MCF 10A (cell line): ENCODE measurements at regions not wholly inside any gene's neighbourhood (a gene's known extent, or its start where the extent isn't known, plus 50 kb on each side); places are given as distances from the start of the nearest gene placed in this dataset.

Experiments used
- BruUV-seq: library from RNA; stranded (reverse); fragments of 400-500 nt; replicated peaks from 2 replicates; lab custom pipeline; 2021; lab: Mats Ljungman, UMichigan
- CTCF ChIA-PET: fragments of 300-600 bp; sonication (Branson Sonifier 250); formaldehyde crosslinking; extraction: SDS; loops from one replicate; lab custom pipeline; 2021; ENCODE audit warnings: antibody characterized with exemption, inconsistent platforms; lab: Yijun Ruan, JAX
- POLR2A ChIA-PET: fragments of 300-600, 350-650 bp; sonication (Branson Sonifier 250); formaldehyde crosslinking; extraction: SDS; loops from one replicate; lab custom pipeline; 2020; ENCODE audit warnings: antibody characterized with exemption, inconsistent platforms; lab: Yijun Ruan, JAX
- DNase-seq: peaks from one replicate; pipeline ENCODE4 v3.0.0-alpha.2; 2018; ENCODE audit not compliant: unreplicated experiment
- H3K27ac Mint-ChIP-seq: one replicate; pipeline ENCODE4 v1.8.0; 2022; ENCODE audit warnings: mild to moderate bottlenecking, low read depth, mixed read lengths; ENCODE audit not compliant: unreplicated experiment
- H3K27me3 Mint-ChIP-seq: one replicate; pipeline ENCODE4 v1.8.0; 2022; ENCODE audit warnings: mixed read lengths; ENCODE audit not compliant: insufficient read depth, unreplicated experiment
- H3K36me3 Mint-ChIP-seq: one replicate; pipeline ENCODE4 v1.8.0; 2022; ENCODE audit warnings: mild to moderate bottlenecking, moderate library complexity, mixed read lengths; ENCODE audit not compliant: insufficient read depth, unreplicated experiment
- H3K4me1 Mint-ChIP-seq: one replicate; pipeline ENCODE4 v1.8.0; 2022; ENCODE audit warnings: mixed read lengths; ENCODE audit not compliant: insufficient read depth, unreplicated experiment
- H3K4me3 Mint-ChIP-seq: one replicate; pipeline ENCODE4 v1.8.0; 2022; ENCODE audit warnings: mild to moderate bottlenecking, moderate library complexity, mixed read lengths; ENCODE audit not compliant: unreplicated experiment
- H3K9me3 Mint-ChIP-seq: one replicate; pipeline ENCODE4 v1.8.0; 2022; ENCODE audit warnings: mixed read lengths; ENCODE audit not compliant: unreplicated experiment
- intact Hi-C: fragments of 100-400 bp; cut with micrococcal nuclease; formaldehyde crosslinking; loops from 2 replicates; pipeline ENCODE4 v1.14.1; 2022
- TF ChIP-seq, protein P1 (sequence below): fragments of 200-600 bp; IDR thresholded peaks from one replicate; pipeline ENCODE4 v1.8.0; 2022; ENCODE audit warnings: antibody characterized with exemption, mild to moderate bottlenecking; ENCODE audit not compliant: unreplicated experiment

DNA sequence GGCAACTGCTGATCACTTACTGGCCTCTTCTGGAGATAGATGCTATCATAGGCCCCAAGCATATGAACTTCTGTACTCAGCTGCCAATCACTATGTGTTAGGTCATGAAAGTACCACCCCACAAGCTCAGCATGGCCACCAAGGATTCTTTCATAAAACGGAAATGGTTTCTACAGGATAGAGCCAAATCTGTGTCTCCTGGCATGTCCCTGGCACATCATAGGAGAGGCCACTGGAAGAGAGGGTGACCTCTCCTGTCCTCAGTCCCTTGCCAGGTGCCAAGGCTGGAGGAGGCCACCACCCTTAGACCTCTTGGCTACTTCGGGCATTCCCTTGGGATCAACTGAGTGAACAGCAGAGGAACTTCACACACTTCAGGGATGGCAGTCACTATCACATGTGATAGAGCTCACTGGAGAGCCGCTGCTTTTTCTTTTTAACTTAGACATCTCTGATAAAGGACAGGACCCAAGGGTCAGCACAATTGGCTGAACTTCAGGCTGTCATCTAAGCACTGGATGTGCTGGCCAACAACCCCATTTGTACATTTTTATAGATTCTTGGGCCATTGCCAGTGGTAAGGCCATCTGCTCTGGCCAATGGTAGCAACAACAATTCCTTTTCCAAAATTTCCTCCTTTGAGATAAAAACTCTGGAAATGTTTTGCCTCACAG is 425.2 kb downstream of the SQOR start:
- TF ChIP-seq, protein P1, sequence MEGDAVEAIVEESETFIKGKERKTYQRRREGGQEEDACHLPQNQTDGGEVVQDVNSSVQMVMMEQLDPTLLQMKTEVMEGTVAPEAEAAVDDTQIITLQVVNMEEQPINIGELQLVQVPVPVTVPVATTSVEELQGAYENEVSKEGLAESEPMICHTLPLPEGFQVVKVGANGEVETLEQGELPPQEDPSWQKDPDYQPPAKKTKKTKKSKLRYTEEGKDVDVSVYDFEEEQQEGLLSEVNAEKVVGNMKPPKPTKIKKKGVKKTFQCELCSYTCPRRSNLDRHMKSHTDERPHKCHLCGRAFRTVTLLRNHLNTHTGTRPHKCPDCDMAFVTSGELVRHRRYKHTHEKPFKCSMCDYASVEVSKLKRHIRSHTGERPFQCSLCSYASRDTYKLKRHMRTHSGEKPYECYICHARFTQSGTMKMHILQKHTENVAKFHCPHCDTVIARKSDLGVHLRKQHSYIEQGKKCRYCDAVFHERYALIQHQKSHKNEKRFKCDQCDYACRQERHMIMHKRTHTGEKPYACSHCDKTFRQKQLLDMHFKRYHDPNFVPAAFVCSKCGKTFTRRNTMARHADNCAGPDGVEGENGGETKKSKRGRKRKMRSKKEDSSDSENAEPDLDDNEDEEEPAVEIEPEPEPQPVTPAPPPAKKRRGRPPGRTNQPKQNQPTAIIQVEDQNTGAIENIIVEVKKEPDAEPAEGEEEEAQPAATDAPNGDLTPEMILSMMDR = no peak
- H3K27me3 Mint-ChIP-seq = no peaks in the 10 kb centered on the region
- no peak overlapping the region for H3K27ac Mint-ChIP-seq
- no peak overlapping the region for H3K4me3 Mint-ChIP-seq
- no peaks in the 10 kb centered on the region for H3K4me1 Mint-ChIP-seq
- POLR2A ChIA-PET = no interaction called here
- CTCF ChIA-PET = interaction anchor here (0.7 to 1.1 kb wide), 2 partner anchors 15 to 31 kb away, joined by 3 to 4 read pairs; no protein-coding TSS in a partner anchor
- peaks cover 4% of the 10 kb centered on the region for H3K36me3 Mint-ChIP-seq
- no peaks in the 10 kb centered on the region for H3K9me3 Mint-ChIP-seq
- BruUV-seq = no TSS peak
- intact Hi-C loops = no loop called here
- no peak for DNase-seq

DNA sequence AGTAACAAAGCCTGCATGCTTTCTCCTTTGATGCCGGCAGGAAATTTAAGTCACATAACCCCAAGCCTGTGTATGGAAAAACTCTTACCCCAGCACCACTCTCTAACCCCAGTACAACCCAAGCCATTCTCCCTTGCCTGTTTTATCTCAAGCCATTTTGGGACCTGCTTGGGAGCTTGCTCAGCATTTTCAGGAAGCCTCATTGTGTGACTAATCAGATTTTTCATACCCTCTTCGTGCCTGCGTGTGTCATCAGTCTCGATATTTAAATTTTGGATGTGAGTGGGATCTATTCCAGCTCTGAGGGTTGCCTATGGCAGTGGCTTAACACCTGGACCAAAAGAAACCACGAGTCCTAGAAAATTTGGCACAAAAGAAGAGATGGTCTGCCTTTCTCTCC is 426.2 kb downstream of the SQOR start:
- CTCF ChIA-PET = no interaction called here
- H3K9me3 Mint-ChIP-seq = no peaks in the 10 kb centered on the region
- intact Hi-C loops = no loop called here
- no TSS peak for BruUV-seq
- no peaks in the 10 kb centered on the region for H3K27me3 Mint-ChIP-seq
- POLR2A ChIA-PET = no interaction called here
- TF ChIP-seq, protein P1 = no peak
- no peaks in the 10 kb centered on the region for H3K4me1 Mint-ChIP-seq
- H3K36me3 Mint-ChIP-seq = peaks cover 4% of the 10 kb centered on the region
- no peak overlapping the region for H3K27ac Mint-ChIP-seq
- H3K4me3 Mint-ChIP-seq = no peak overlapping the region
- DNase-seq = no peak

DNA sequence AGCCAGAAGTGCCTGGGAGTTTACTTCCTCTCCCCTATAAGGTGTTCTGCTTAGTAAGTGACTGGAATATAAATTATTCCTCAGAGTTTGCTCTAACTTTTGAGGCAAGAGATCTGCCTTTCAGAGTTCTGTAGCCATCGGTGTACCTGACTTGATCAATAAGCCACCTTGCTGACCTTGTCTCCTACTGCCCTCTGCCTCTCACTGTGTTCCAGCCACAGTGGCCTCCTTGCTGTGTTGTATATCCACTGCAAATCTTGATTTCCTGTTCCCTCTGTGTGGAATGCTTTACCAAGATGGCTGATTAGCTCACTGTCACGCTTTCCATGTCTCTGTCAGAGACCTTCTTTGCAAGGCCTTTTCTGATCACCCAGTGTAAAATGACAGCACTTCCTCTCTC is 442.4 kb downstream of the SQOR start:
- H3K9me3 Mint-ChIP-seq = no peaks in the 10 kb centered on the region
- H3K36me3 Mint-ChIP-seq = no peaks in the 10 kb centered on the region
- no peak for DNase-seq
- no peaks in the 10 kb centered on the region for H3K27me3 Mint-ChIP-seq
- H3K27ac Mint-ChIP-seq = no peak overlapping the region
- TF ChIP-seq, protein P1 = no peak
- H3K4me3 Mint-ChIP-seq = no peak overlapping the region
- intact Hi-C loops = no loop called here
- POLR2A ChIA-PET = no interaction called here
- H3K4me1 Mint-ChIP-seq = peaks cover 11% of the 10 kb centered on the region
- BruUV-seq = no TSS peak
- CTCF ChIA-PET = interaction anchor here (0.6 to 1.4 kb wide), 6 partner anchors 14 to 563 kb away, joined by 3 to 7 read pairs (median 3); no protein-coding TSS in a partner anchor

DNA sequence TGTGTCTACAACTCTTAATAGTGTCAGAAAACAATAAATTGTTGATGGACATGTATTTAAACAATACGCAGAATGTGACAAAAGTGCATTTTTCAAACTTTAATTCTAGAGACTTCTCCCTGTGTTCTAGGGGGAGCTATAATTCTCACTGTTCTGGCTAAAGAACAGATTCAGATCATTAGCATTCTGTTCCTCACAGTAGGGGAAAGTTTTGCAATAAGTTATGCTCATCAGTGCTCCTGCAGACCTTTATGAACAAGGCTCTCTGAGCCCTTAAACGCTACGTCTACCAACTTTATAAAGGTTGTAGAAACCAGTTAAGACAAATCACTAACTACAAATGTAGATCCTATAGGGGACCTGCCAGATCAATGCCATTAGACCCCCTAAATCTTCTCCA is 444.2 kb downstream of the SQOR start:
- Mint-ChIP-seq H3K4me3 (no peak overlapping the region), H3K36me3 (no peaks in the 10 kb centered on the region), H3K27ac (no peak overlapping the region), H3K9me3 (no peaks in the 10 kb centered on the region), H3K27me3 (no peaks in the 10 kb centered on the region), H3K4me1 (peaks cover 11% of the 10 kb centered on the region)
- no peak for DNase-seq
- POLR2A ChIA-PET = interaction anchor here (0.7 kb wide), 1 partner anchor 89 kb away, joined by 3 read pairs; no protein-coding TSS in a partner anchor
- no TSS peak for BruUV-seq
- CTCF ChIA-PET = interaction anchor here (1.7 kb wide), 1 partner anchor 12 kb away, joined by 5 read pairs; no protein-coding TSS in a partner anchor
- intact Hi-C loops = no loop called here
- TF ChIP-seq, protein P1 = no peak
